GM23248 (cell line): ENCODE measurements at regions not wholly inside any gene's neighbourhood (a gene's known extent, or its start where the extent isn't known, plus 50 kb on each side); places are given as distances from the start of the nearest gene placed in this dataset.

Source experiments
- DNase-seq: peaks from one replicate; pipeline ENCODE4 v3.0.0-alpha.2; 2015
- H2AFZ ChIP-seq: fragments of 200-600 bp; sonication (generic); 2 replicates; pipeline ENCODE4 v1.6.1; 2016; ENCODE audit warnings: antibody characterized with exemption
- H3F3A ChIP-seq: fragments of 200-600 bp; sonication (generic); 2 replicates; pipeline ENCODE4 v1.6.1; 2016; ENCODE audit warnings: mild to moderate bottlenecking, antibody characterized with exemption, mixed run types; ENCODE audit not compliant: insufficient read depth
- H3K27ac ChIP-seq: fragments of 200-600 bp; sonication (generic); 2 replicates; pipeline ENCODE4 v1.5.1; 2016; ENCODE audit warnings: mild to moderate bottlenecking
- H3K27me3 ChIP-seq: fragments of 200-600 bp; sonication (generic); replicated peaks from 2 replicates; pipeline ENCODE4 v1.6.1; 2016; ENCODE audit warnings: mild to moderate bottlenecking; ENCODE audit not compliant: insufficient read depth
- H3K36me3 ChIP-seq: fragments of 200-600 bp; sonication (generic); 2 replicates; pipeline ENCODE4 v1.6.1; 2016; ENCODE audit warnings: low read depth, mild to moderate bottlenecking
- H3K4me1 ChIP-seq: fragments of 200-600 bp; sonication (generic); 2 replicates; pipeline ENCODE4 v1.6.1; 2016; ENCODE audit warnings: mild to moderate bottlenecking; ENCODE audit not compliant: insufficient read depth
- H3K4me2 ChIP-seq: fragments of 200-600 bp; sonication (generic); one replicate; pipeline ENCODE4 v1.6.1; 2016; ENCODE audit warnings: mild to moderate bottlenecking; ENCODE audit not compliant: unreplicated experiment
- H3K4me3 ChIP-seq: fragments of 200-600 bp; sonication (generic); 2 replicates; pipeline ENCODE4 v1.5.1; 2016; ENCODE audit warnings: mild to moderate bottlenecking
- H3K79me2 ChIP-seq: fragments of 200-600 bp; sonication (generic); 2 replicates; pipeline ENCODE4 v1.6.1; 2016; ENCODE audit warnings: mild to moderate bottlenecking; ENCODE audit not compliant: insufficient read depth
- H3K9ac ChIP-seq: fragments of 200-600 bp; sonication (generic); 2 replicates; pipeline ENCODE4 v1.6.1; 2016; ENCODE audit warnings: mild to moderate bottlenecking
- H3K9me2 ChIP-seq: fragments of 200-600 bp; sonication (generic); 2 replicates; pipeline ENCODE4 v1.6.1; 2016; ENCODE audit warnings: mixed run types, mild to moderate bottlenecking, moderate library complexity; ENCODE audit not compliant: insufficient read depth
- H3K9me3 ChIP-seq: fragments of 200-600 bp; sonication (generic); one replicate; pipeline ENCODE4 v1.6.1; 2017; ENCODE audit warnings: low read depth
- H4K20me1 ChIP-seq: fragments of 200-600 bp; sonication (generic); 2 replicates; pipeline ENCODE4 v1.6.0; 2016; ENCODE audit not compliant: insufficient read depth
- EZH2 ChIP-seq: fragments of 200-600 bp; sonication (generic); IDR thresholded peaks from 2 replicates; pipeline ENCODE4 v1.6.1; 2018; ENCODE audit warnings: antibody characterized with exemption, mild to moderate bottlenecking; ENCODE audit not compliant: insufficient read depth, poor library complexity, severe bottlenecking
- EZH2phosphoT487 ChIP-seq: fragments of 200-600 bp; sonication (generic); IDR thresholded peaks from 2 replicates; pipeline ENCODE4 v1.6.1; 2018; ENCODE audit warnings: antibody characterized with exemption, moderate library complexity, mild to moderate bottlenecking, low read depth; ENCODE audit not compliant: insufficient read depth
- WGBS, 2 experiments: methylation state at CpG; one replicate each; pipeline ENCODE4 v1.1.6; 2015 to 2017; ENCODE audit warnings: low lambda C conversion rate in 2 of 2, low coverage in 1 of 2; ENCODE audit errors: missing lambda C conversion rate in 2 of 2; 5-methylcytosine and 5-hydroxymethylcytosine counted together
- in situ Hi-C: fragments of 300-500 bp; cut with MboI; formaldehyde crosslinking; loops from 2 replicates; pipeline ENCODE4 v1.15.0; 2020

DNA sequence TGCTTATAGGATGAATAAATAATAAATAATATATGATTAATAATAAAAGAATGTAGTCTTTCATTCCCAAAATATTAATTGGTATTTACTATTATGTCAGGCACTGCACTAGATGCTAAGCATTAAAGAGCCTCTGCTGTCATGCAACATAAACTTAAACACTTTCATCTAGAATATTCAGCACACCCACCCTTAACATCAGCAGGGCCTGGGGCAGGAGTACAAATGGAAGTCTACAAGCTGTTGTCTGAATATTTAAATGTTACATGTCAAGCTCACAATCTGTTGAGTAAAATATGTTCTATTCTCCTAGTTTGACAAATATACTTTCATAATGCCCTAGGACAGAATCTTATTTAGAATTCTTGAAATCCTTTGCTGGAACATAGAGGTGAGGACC, 395.1 kb downstream of the EPM2A start:
- Histone ChIP-seq H3K9me2 (no peaks in the 10 kb centered on the region), H4K20me1 (no peaks in the 10 kb centered on the region), H3K9ac (no peak overlapping the region), H3K27me3 (no peaks in the 10 kb centered on the region), H3K27ac (no peak overlapping the region), H3K36me3 (no peaks in the 10 kb centered on the region), H3F3A (no peaks in the 10 kb centered on the region), H3K4me1 (no peaks in the 10 kb centered on the region), H2AFZ (no peak overlapping the region), H3K4me2 (no peak overlapping the region), H3K79me2 (no peaks in the 10 kb centered on the region), H3K4me3 (no peak overlapping the region), H3K9me3 (no peaks in the 10 kb centered on the region)
- TF ChIP-seq EZH2 (no peak), EZH2phosphoT487 (no peak)
- in situ Hi-C loops, result no loop called here
- no peak for DNase-seq

DNA sequence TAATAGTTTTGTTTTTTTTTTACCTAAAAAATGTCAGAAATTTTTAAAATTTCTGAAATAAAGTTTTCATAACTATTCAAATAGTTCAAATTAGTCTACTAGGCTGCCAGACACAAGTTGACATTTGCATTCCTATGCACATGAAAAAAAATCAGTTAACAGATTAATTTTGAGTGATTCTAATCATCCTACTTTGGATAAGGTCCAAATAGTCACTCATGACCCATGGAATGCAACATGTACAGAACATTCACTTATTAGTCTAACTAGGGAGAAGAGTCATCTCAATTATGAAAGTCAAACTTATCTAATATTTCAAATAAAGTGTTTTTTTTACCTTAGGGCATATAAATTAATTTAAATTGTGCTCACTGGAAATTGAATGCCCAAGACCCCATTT, 390.2 kb downstream of the EPM2A start:
- no peak overlapping the region for H3K4me3 ChIP-seq
- no peaks in the 10 kb centered on the region for H3K9me3 ChIP-seq
- no peaks in the 10 kb centered on the region for H3K4me1 ChIP-seq
- no peaks in the 10 kb centered on the region for H4K20me1 ChIP-seq
- no peak for DNase-seq
- no peaks in the 10 kb centered on the region for H3K27me3 ChIP-seq
- H3F3A ChIP-seq, result no peaks in the 10 kb centered on the region
- H3K36me3 ChIP-seq, result no peaks in the 10 kb centered on the region
- TF ChIP-seq EZH2phosphoT487 (no peak), EZH2 (no peak)
- no peak overlapping the region for H3K9ac ChIP-seq
- H3K27ac ChIP-seq, result no peak overlapping the region
- no peak overlapping the region for H3K4me2 ChIP-seq
- no peaks in the 10 kb centered on the region for H3K79me2 ChIP-seq
- in situ Hi-C loops, result no loop called here
- no peaks in the 10 kb centered on the region for H3K9me2 ChIP-seq
- no peak overlapping the region for H2AFZ ChIP-seq

DNA sequence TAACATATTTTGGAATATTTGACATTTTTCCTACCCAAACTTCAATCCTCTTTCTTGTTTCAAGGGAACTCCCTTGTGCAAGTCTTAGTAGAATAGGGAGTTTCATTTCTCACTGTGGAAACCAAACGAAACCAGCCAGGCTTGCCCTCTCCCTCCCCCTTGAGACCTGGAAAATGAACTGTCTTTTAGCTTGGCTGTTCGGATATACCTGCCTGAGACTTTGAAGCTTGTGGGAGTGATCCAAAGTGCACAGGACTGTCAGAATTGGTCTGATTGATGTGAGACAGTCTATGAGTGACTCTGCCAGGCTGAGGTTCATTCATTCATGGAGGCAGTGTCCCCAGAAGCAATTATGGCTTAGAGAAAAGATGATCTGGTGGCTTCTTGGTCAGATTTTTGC, 388.1 kb downstream of the EPM2A start:
- Histone ChIP-seq H3K27me3 (no peaks in the 10 kb centered on the region), H2AFZ (no peak overlapping the region), H3F3A (no peaks in the 10 kb centered on the region), H3K9me2 (no peaks in the 10 kb centered on the region), H3K36me3 (no peaks in the 10 kb centered on the region), H3K4me1 (no peaks in the 10 kb centered on the region), H3K4me2 (no peak overlapping the region), H3K4me3 (no peak overlapping the region), H4K20me1 (no peaks in the 10 kb centered on the region), H3K27ac (no peak overlapping the region), H3K79me2 (no peaks in the 10 kb centered on the region), H3K9me3 (no peaks in the 10 kb centered on the region), H3K9ac (no peak overlapping the region)
- DNase-seq, result no peak
- 36 to 65% methylated on average over 2 of the region's 2 CpGs for WGBS, 2 experiments
- TF ChIP-seq EZH2 (no peak), EZH2phosphoT487 (no peak)
- in situ Hi-C loops, result no loop called here

- H3F3A ChIP-seq, result no peaks in the 10 kb centered on the region
- TF ChIP-seq EZH2phosphoT487, result no peak
- TF ChIP-seq EZH2, result no peak
- H3K79me2 ChIP-seq, result no peaks in the 10 kb centered on the region
- no peaks in the 10 kb centered on the region for H3K36me3 ChIP-seq
- no peaks in the 10 kb centered on the region for H3K4me1 ChIP-seq
- H3K9ac ChIP-seq, result no peak overlapping the region
- no peak overlapping the region for H3K4me2 ChIP-seq
- in situ Hi-C loops, result no loop called here
- 22 to 35% methylated on average over 3 of the region's 3 CpGs for WGBS, 2 experiments
- no peaks in the 10 kb centered on the region for H3K9me3 ChIP-seq
- no peak for DNase-seq
- no peaks in the 10 kb centered on the region for H4K20me1 ChIP-seq
- no peak overlapping the region for H3K27ac ChIP-seq
- no peaks in the 10 kb centered on the region for H3K9me2 ChIP-seq
- H3K27me3 ChIP-seq, result no peaks in the 10 kb centered on the region
- no peak overlapping the region for H2AFZ ChIP-seq
- H3K4me3 ChIP-seq, result no peak overlapping the region
Observed at GRCh38 chr6:145349950-145350510, 385.3 kb downstream of the EPM2A start.

DNA sequence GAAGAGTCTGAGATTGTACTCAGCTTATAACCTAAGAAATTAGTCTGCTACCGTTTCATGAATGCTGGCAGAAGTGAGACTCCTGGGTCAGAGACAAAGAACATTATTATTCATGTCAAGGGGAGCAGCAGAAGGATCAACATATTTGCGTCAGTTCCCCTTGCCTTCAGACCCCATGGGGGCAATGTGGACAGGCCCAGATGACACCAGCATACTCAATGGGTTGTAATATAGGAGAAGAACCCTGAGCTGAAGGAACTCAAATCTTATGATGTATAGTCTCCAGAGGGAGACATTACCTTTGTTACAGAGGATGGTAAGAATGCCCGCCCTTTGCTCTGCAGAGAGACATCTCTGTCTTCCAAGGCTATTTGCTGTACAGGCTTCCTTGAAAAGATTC, 384.4 kb downstream of the EPM2A start:
- WGBS, 2 experiments, result 71 to 73% methylated on average over 3 of the region's 3 CpGs
- Histone ChIP-seq H3K79me2 (no peaks in the 10 kb centered on the region), H3K9me2 (no peaks in the 10 kb centered on the region), H3F3A (no peaks in the 10 kb centered on the region), H3K9ac (no peak overlapping the region), H3K36me3 (no peaks in the 10 kb centered on the region), H3K4me2 (no peak overlapping the region), H3K27me3 (no peaks in the 10 kb centered on the region), H4K20me1 (no peaks in the 10 kb centered on the region), H3K27ac (no peak overlapping the region), H2AFZ (no peak overlapping the region), H3K4me1 (no peaks in the 10 kb centered on the region), H3K9me3 (no peaks in the 10 kb centered on the region), H3K4me3 (no peak overlapping the region)
- TF ChIP-seq EZH2phosphoT487 (no peak), EZH2 (no peak)
- in situ Hi-C loops, result no loop called here
- no peak for DNase-seq
